C4-2B (cell line): ENCODE measurements at regions not wholly inside any gene's neighbourhood (a gene's known extent, or its start where the extent isn't known, plus 50 kb on each side); places are given as distances from the start of the nearest gene placed in this dataset.

Experiments used
- H3K27ac ChIP-seq: fragments of 450-650 bp; 2 replicates; pipeline ENCODE4 v1.5.1; 2017
- CTCF ChIP-seq: fragments of 450-650 bp; conservative IDR thresholded peaks from 2 replicates; pipeline ENCODE4 v1.5.1; 2017; ENCODE audit warnings: mild to moderate bottlenecking
- ZFX ChIP-seq: fragments of 450-650 bp; IDR thresholded peaks from 2 replicates; pipeline ENCODE4 v1.6.1; 2017

- H3K27ac ChIP-seq = no peak overlapping the region
- TF ChIP-seq CTCF (no peak), ZFX (no peak)
Observed at GRCh38 chr11:131248588-131248987, 121.8 kb upstream of the NTM start.

- TF ChIP-seq ZFX (no peak), CTCF (no peak)
Observed at GRCh38 chr11:131253142-131253655, 117.2 kb upstream of the NTM start.

GRCh38 chr11:131253656-131254151 lies 116.7 kb upstream of the NTM start:
- no peak for TF ChIP-seq CTCF
- TF ChIP-seq ZFX = no peak
- H3K27ac ChIP-seq = no peak overlapping the region

More at GRCh38 chr11:131253142-131253655, 117.2 kb upstream of the NTM start:
- H3K27ac ChIP-seq = no peak overlapping the region

GRCh38 chr11:131254254-131254653 lies 116.2 kb upstream of the NTM start:
- TF ChIP-seq CTCF = no peak
- TF ChIP-seq ZFX = no peak

GRCh38 chr11:131274233-131274632 lies 96.2 kb upstream of the NTM start:
- no peak overlapping the region for H3K27ac ChIP-seq

More at GRCh38 chr11:131254254-131254653, 116.2 kb upstream of the NTM start:
- no peak overlapping the region for H3K27ac ChIP-seq

GRCh38 chr11:131275580-131275979 lies 94.8 kb upstream of the NTM start:
- TF ChIP-seq ZFX (no peak), CTCF (no peak)
- H3K27ac ChIP-seq = no peak overlapping the region

More at GRCh38 chr11:131274233-131274632, 96.2 kb upstream of the NTM start:
- no peak for TF ChIP-seq ZFX
- TF ChIP-seq CTCF = no peak

GRCh38 chr11:131278472-131278871 lies 91.9 kb upstream of the NTM start:
- H3K27ac ChIP-seq = no peak overlapping the region
- TF ChIP-seq CTCF = no peak
- TF ChIP-seq ZFX = no peak
